GM21786 (cell line): ENCODE measurements at regions not wholly inside any gene's neighbourhood (a gene's known extent, or its start where the extent isn't known, plus 50 kb on each side); places are given as distances from the start of the nearest gene placed in this dataset.

ENCODE experiments used
- ATAC-seq: cut with Tn5 transposase; IDR thresholded peaks from one replicate; pipeline ENCODE4 v1.9.1; 2021; ENCODE audit not compliant: unreplicated experiment

DNA sequence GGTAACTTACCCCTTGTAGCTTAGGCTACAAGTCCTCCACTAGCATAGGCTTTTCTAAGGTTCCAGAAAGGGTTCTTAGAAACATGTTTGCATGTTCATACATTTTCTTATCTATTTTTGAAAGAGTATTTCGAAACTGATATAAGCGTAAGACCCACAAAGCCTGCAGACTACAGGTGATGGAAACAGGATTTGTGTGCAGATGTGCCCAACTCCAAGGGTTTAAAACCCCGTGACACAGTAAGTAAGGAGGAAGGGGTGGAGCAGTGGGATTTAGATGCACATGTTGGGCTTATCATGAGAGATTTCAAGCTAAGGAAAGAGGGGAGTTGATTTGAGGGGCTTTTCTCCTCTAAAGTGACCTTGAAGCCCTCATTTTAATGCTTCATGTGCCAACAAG, 164.7 kb downstream of the LTN1 start:
- ATAC-seq, result no peak

GRCh38 chr21:28827422-28827821, 165.3 kb downstream of the LTN1 start:
- no peak for ATAC-seq

DNA sequence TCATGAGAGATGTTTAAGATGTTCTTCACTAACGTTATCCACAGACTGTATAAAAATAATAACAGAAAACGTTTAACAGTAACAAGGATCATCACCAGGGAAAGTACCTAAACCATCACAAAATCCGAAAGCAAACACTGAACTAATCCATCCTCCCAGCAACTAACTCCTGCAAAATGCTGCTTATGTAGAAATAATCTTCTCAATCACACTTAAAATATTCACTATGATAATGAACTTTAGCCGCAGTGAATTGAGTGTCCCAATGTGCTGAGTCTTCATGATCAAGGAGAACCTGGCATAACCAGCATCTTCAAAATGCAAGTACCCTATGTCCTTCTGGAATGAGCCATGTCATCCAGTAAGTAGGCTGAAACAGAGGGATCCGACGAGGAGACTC, 166.1 kb downstream of the LTN1 start:
- ATAC-seq, result no peak

DNA sequence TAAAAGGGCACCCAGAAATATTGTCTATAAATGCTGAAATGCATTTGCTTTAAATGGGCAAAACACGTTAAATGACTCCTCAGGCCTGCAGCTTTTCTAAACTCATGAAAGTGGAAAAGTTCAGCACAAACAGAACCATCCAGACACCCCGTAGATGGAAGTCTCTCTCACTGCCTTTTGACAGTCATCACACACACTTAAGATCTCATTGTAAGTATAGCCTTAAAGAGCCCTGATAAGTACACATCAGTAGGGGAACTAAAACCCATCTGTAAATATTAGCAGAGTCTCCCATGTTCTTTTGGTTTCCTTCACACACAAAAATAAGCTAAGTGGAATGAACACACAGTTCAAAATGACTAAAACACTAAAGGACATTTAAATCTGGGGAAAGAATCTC, 166.7 kb downstream of the LTN1 start:
- no peak for ATAC-seq

GRCh38 chr21:28823429-28823828, 169.2 kb downstream of the LTN1 start:
- no peak for ATAC-seq

DNA sequence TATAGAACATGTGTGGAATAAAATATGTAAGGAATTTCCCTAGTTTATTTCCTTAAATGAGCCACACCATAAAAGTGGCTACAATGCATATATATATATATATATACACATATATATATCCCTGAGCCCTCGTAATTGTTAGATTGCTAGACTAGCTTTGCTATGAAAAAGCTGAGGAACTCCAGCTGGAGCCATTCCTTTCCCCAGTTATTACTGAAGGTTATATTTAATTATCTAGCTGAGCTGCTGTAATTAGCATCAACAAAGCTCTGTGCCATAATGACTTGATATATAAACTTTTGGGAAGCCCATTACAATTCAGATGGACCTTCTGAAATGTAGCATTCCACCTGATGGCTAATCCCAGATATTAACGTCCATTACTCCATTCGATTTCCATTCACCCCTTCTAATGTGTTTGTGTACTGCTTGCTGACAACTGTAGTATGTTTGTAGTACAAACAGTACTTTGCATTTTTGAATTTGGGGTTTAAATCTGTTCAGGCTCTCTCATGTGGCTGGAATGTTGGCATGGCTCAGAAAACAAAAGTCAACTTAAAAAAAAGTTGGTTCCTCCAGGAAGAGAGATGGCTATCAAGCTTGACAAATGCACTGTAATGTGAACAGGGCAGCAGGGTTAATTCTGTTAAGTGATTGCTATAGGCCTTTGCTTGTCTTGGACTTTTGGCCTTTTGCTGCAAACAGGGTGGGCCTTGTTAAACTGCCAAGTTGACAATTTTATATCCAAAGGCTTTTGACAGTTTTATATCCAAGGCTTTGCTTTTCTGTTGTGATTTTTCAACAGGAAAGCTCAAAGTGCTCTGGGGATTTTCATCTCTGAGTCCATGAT, 170.0 kb downstream of the LTN1 start:
- ATAC-seq, result no peak

DNA sequence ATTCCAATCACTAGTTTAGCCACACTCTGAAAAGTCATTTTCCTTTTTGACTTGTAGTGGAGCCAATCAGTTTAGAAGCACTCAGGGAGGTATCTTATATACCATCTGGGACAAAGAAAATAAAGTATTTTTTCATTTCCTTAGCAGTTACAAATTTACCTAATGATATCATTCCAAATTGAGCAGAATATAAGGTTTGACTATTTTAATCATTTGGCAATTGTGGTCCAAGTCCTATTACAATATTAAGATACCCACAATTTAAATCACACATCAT, 170.6 kb downstream of the LTN1 start:
- no peak for ATAC-seq

GRCh38 chr21:28821276-28822122, 171.2 kb downstream of the LTN1 start:
- no peak for ATAC-seq

GRCh38 chr21:28818663-28819278, 173.9 kb downstream of the LTN1 start:
- no peak for ATAC-seq

DNA sequence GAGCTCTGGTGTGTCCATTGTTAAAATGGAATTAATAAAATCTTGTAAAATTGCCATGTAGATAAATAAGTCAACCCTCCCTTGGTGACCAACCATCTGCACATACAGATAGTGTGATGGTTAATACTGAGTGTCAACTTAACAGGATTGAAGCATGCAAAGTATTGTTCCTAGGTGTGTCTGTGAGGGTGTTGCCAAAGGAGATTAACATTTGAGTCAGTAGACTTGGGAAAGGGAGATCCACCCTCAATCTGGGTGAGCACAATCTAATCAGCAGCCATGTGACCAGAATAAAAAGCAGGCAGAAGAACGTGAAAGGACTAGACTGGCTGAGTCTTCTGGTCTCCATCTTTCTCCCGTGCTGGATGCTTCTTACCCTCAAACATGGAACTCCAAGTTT, 174.8 kb downstream of the LTN1 start:
- no peak for ATAC-seq

GRCh38 chr21:28811860-28812259, 180.8 kb downstream of the LTN1 start:
- no peak for ATAC-seq

- no peak for ATAC-seq
These were observed 181.7 kb downstream of the LTN1 start for GRCh38 chr21:28810826-28811524.

- no peak for ATAC-seq
These were observed 186.8 kb downstream of the LTN1 start for GRCh38 chr21:28805885-28806284.

DNA sequence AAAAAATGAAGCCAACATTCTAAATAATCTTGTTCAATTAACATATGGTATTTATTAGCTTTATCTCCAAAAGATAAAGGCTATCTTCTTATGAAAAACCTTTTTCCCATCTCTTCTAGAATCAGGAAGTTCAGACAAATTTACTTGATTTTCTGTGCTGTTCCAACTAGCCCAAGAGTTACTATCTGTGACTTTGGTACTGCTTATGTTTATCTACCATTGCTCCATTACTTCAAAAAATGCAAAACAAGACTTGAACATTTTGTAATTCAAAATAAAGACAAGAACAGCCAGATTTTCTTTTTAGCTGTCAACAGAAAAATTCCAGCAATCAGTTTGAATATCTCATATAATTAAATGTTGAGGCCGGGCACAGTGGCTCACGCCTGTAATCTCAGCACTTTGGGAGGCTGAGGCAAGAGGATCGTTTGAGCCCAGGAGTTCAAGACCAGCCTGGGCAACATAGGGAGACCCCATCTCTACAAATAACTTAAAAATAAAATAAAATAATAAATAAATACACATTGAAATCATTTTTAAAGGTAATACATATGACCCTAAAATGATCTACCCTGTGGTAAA, 188.5 kb downstream of the LTN1 start:
- ATAC-seq, result no peak

DNA sequence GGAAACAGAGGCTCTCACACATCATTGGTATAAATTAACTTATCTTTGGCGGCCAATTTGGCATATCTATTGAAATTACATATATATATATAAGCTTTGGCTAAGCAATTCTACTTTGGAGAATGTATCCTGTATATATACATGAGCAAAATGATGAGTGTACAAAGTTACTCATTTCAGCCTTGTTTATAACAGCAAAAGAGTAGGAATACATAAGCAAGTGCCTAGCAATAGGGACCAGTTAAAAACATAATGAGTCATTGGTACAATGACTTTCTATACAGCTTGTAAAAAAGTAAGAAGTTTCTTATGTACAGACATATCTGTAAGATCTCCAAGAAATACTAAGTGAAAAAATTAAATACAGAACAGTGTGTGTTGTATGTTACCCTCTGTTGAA, 190.8 kb downstream of the LTN1 start:
- no peak for ATAC-seq

DNA sequence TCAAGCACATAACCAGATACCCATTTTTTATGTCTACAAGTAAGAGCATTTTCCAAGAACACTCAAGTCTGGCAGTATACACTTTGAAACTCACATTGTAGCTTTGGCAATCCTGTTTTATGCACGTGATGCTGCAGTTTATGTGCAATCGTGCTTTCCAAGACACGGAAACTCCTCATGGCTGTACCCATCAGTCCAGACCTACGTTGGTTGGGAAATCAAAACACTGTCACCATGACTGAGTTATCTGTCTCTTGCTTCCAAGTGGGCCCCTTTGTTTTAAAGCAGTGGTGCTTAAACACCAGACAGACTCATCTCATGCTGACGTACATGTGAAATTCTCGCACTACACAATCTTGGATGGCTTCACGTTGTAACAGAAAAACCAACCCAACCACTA, 192.8 kb downstream of the LTN1 start:
- no peak for ATAC-seq

DNA sequence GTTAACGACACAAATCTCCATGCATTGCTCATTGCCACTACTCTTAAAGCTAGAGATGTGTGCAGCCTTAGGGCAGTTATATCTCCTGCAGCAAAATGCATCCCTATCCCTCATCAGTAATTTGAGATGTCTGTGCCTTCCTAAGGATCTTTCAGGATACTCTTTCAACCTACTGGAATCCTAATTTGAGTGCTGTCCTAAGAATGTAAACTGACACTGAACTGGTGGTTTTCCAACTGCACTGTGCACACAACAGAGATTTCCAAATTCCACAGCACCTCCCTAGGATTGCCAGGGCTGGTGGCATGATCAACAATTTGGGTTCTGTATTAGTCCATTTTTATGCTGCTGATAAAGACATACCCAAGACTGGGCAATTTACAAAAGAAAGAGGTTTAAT, 193.9 kb downstream of the LTN1 start:
- ATAC-seq, result no peak

DNA sequence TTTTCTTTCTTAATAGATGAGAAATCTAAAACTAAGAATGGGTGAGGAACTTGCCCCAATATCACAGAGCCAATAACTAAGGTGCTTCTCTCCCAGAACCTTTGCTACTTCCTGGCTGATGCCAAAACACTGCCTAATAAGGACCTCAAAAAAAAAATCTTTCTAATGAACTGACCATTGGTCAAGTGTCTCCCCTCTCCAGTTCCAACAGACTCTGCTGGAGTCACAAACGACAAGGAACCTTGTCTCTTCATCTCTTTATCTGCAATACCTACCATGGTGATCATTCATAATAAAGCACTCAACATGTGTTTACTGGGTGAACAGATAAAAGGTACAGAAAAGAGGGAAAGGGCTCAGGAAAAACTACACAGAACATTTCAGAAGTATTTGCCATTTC, 197.4 kb downstream of the LTN1 start:
- ATAC-seq, result no peak

- ATAC-seq, result no peak
These were observed 198.3 kb downstream of the LTN1 start for GRCh38 chr21:28794371-28794851.

GRCh38 chr21:28793043-28793442, 199.6 kb downstream of the LTN1 start:
- ATAC-seq, result no peak
